K562 (cell line): ENCODE measurements at regions not wholly inside any gene's neighbourhood (a gene's known extent, or its start where the extent isn't known, plus 50 kb on each side); places are given as distances from the start of the nearest gene placed in this dataset.

Experiments used
- ATAC-seq: fragments of 200-7000 bp; cut with Tn5 transposase; 3 replicates; pipeline ENCODE4 v1.9.1; 2020; ENCODE audit warnings: moderate library complexity
- BruUV-seq: library from RNA; stranded (reverse); fragments of 400-500 nt; replicated peaks from 2 replicates; lab custom pipeline; 2021; lab: Mats Ljungman, UMichigan
- CTCF ChIA-PET: fragments of 300-600 bp; formaldehyde crosslinking; extraction: SDS; loops from one replicate; lab custom pipeline; 2021; ENCODE audit warnings: low intra/inter-chr PET ratio; lab: Yijun Ruan, JAX
- POLR2A ChIA-PET: fragments of 300-600, 350-650 bp; sonication (Branson Sonifier 250); formaldehyde crosslinking; extraction: SDS; loops from one replicate; lab custom pipeline; 2021; ENCODE audit warnings: antibody characterized with exemption, inconsistent platforms; lab: Yijun Ruan, JAX
- DNase-seq, 4 experiments: peaks; one replicate each; pipeline versions ENCODE4 v3.0.0 to v3.0.0-alpha.2; 2011 to 2018; ENCODE audit warnings: low spot score in 3 of 4, mixed read lengths in 3 of 4; ENCODE audit errors: extremely low read depth in 1 of 4
- FAIRE-seq: peaks from 2 replicates; lab custom pipeline; 2011; peaks lifted over from hg19 to GRCh38; lab: Jason Lieb, UNC
- H2AFZ ChIP-seq: 2 replicates; pipeline ENCODE4 v1.6.0; 2011; ENCODE audit warnings: low read depth, low read length, control low read depth, inconsistent platforms
- H3K27ac ChIP-seq: fragments of 200-600 bp; 3 replicates; pipeline ENCODE4 v1.8.0; 2011; ENCODE audit warnings: low read depth, mild to moderate bottlenecking, control low read depth, inconsistent platforms, low read length, moderate library complexity, mixed read lengths; ENCODE audit errors: extremely low read depth
- H3K27me3 ChIP-seq, 2 experiments: fragments of 300-600 bp in 1 of 2; 2 replicates in 1 of 2; 3 replicates in 1 of 2; pipeline versions ENCODE4 v1.6.0 to v1.8.0; 2011; ENCODE audit warnings: inconsistent platforms in 2 of 2, low read length in 2 of 2, mild to moderate bottlenecking in 1 of 2, mixed read lengths in 1 of 2, moderate library complexity in 1 of 2; ENCODE audit not compliant: control insufficient read depth in 2 of 2, insufficient read depth in 2 of 2
- H3K36me3 ChIP-seq: fragments of 300-600 bp; 3 replicates; pipeline ENCODE4 v1.8.0; 2011; ENCODE audit warnings: mild to moderate bottlenecking, low read length, inconsistent platforms; ENCODE audit not compliant: control insufficient read depth, insufficient read depth
- H3K4me1 ChIP-seq, 2 experiments: fragments of 200-600 bp in 1 of 2; replicated peaks in 1 of 2; 2 replicates in 1 of 2; 3 replicates in 1 of 2; pipeline versions ENCODE4 v1.5.1 to v1.8.0; 2011; ENCODE audit warnings: inconsistent platforms in 2 of 2, low read length in 2 of 2, mild to moderate bottlenecking in 1 of 2, mixed read lengths in 1 of 2, moderate library complexity in 1 of 2; ENCODE audit not compliant: control insufficient read depth in 2 of 2, insufficient read depth in 2 of 2
- H3K4me2 ChIP-seq: 2 replicates; pipeline ENCODE4 v1.6.1; 2011; ENCODE audit warnings: low read length, control low read depth, inconsistent platforms, mixed read lengths; ENCODE audit not compliant: insufficient read depth
- H3K4me3 ChIP-seq: fragments of 200-600 bp; sonication (generic), shearing (Covaris generic); 2 replicates; pipeline ENCODE4 v1.5.1; 2016; ENCODE audit warnings: control low read depth, inconsistent platforms
- H3K79me2 ChIP-seq: fragments of 200-600 bp; 3 replicates; pipeline ENCODE4 v1.8.0; 2011; ENCODE audit warnings: low read length, inconsistent platforms; ENCODE audit not compliant: control insufficient read depth, insufficient read depth
- H3K9ac ChIP-seq, 2 experiments: 2 replicates each; pipeline versions ENCODE4 v1.6.0 to v1.6.1; 2011; ENCODE audit warnings: low read depth in 2 of 2, low read length in 2 of 2, control low read depth in 1 of 2, inconsistent platforms in 1 of 2, mild to moderate bottlenecking in 1 of 2, mixed read lengths in 1 of 2; ENCODE audit not compliant: insufficient read depth in 1 of 2
- H3K9me1 ChIP-seq: one replicate; pipeline ENCODE4 v1.6.0; 2011; ENCODE audit warnings: inconsistent platforms, mild to moderate bottlenecking, low read length, moderate library complexity; ENCODE audit not compliant: control insufficient read depth, insufficient read depth
- H3K9me3 ChIP-seq: replicated peaks from 2 replicates; pipeline ENCODE4 v1.5.1; 2011; ENCODE audit warnings: low read depth, low read length, inconsistent platforms; ENCODE audit not compliant: control insufficient read depth, insufficient read depth
- H4K20me1 ChIP-seq: replicated peaks from 2 replicates; pipeline ENCODE4 v1.6.1; 2011; ENCODE audit warnings: low read length, inconsistent platforms, mixed read lengths; ENCODE audit not compliant: control insufficient read depth, insufficient read depth
- ASH1L ChIP-seq: fragments of 450-650 bp; IDR thresholded peaks from 2 replicates; pipeline ENCODE4 v1.6.1; 2018; ENCODE audit warnings: borderline replicate concordance, mild to moderate bottlenecking, low read depth; ENCODE audit not compliant: partially characterized antibody
- ELK1 ChIP-seq: sonication (generic); formaldehyde crosslinking; IDR thresholded peaks from 2 replicates; pipeline ENCODE4 v1.8.1; 2022; ENCODE audit warnings: missing genetic modification reagents
- GATAD2B ChIP-seq: fragments of 450-650 bp; IDR thresholded peaks from 2 replicates; pipeline ENCODE4 v1.6.1; 2017; ENCODE audit warnings: mild to moderate bottlenecking, borderline replicate concordance
- HDAC2 ChIP-seq: fragments of 450-650 bp; IDR thresholded peaks from 2 replicates; pipeline ENCODE4 v1.6.1; 2016; ENCODE audit warnings: mild to moderate bottlenecking
- KDM4B ChIP-seq, 2 experiments: fragments of 450-650 bp in 1 of 2; sonication (generic) in 1 of 2; IDR thresholded peaks; 2 replicates each; pipeline ENCODE4 v1.6.1; 2016 to 2017; ENCODE audit warnings: borderline replicate concordance in 2 of 2, antibody characterized with exemption in 1 of 2, low read depth in 1 of 2, mild to moderate bottlenecking in 1 of 2
- MECOM ChIP-seq: fragments of 250-450 bp; sonication (Bioruptor Pico); IDR thresholded peaks from 2 replicates; pipeline ENCODE4 v1.8.0; 2022; ENCODE audit warnings: inconsistent platforms
- NFYB ChIP-seq: IDR thresholded peaks from 2 replicates; pipeline ENCODE4 v1.6.1; 2011; ENCODE audit warnings: mild to moderate bottlenecking, moderate library complexity; ENCODE audit not compliant: insufficient read length; ENCODE audit errors: extremely low read depth
- POLR2AphosphoS5 ChIP-seq: IDR thresholded peaks from 2 replicates; pipeline ENCODE4 v1.6.1; 2011; ENCODE audit warnings: mild to moderate bottlenecking, low read depth, low read length, moderate library complexity; ENCODE audit not compliant: control insufficient read depth, insufficient read depth
- RFX1 ChIP-seq: fragments of 450-650 bp; IDR thresholded peaks from 2 replicates; pipeline ENCODE4 v1.6.1; 2016; ENCODE audit warnings: mild to moderate bottlenecking, moderate library complexity
- SNRNP70 ChIP-seq: fragments of 200-400 bp; formaldehyde crosslinking; optimal IDR thresholded peaks from 2 replicates; pipeline ENCODE3; 2017; ENCODE audit warnings: low read depth, low read length
- TRIM25 ChIP-seq: fragments of 450-650 bp; IDR thresholded peaks from 2 replicates; pipeline ENCODE4 v1.7.0; 2016; ENCODE audit warnings: borderline replicate concordance
- TSC22D4 ChIP-seq: fragments of 450-650 bp; IDR thresholded peaks from 2 replicates; pipeline ENCODE4 v1.6.1; 2016; ENCODE audit warnings: missing genetic modification characterization, missing biosample characterization, control low read depth
- ZBTB12 ChIP-seq: fragments of 250-450 bp; sonication (Bioruptor Pico); IDR thresholded peaks from 2 replicates; pipeline ENCODE4 v1.4.0; 2020
- ZNF780A ChIP-seq: fragments of 250-450 bp; sonication (Bioruptor Pico); IDR thresholded peaks from 2 replicates; pipeline ENCODE4 v1.5.0; 2021; ENCODE audit warnings: mild to moderate bottlenecking
- WGBS: fragments of 100-300 bp; shearing (Covaris generic); methylation state at CpG from one replicate; pipeline ENCODE4 v1.1.6; 2016; ENCODE audit warnings: low coverage, mixed read lengths; ENCODE audit not compliant: insufficient coverage; ENCODE audit errors: missing lambda C conversion rate; 5-methylcytosine and 5-hydroxymethylcytosine counted together
- in situ Hi-C: fragments of 300-500 bp; cut with MboI; formaldehyde crosslinking; loops from 4 replicates; pipeline ENCODE4 v1.15.0; 2018; ENCODE audit warnings: inconsistent platforms, mixed read lengths
- intact Hi-C: fragments of 100-400 bp; cut with micrococcal nuclease; formaldehyde crosslinking; loops from 2 replicates; pipeline ENCODE4 v1.14.2; 2022

- H3K27me3 ChIP-seq, result peaks cover 0 to 71% of the 10 kb centered on the region in 2 experiments; a peak in 2 of 5 replicates
- in situ Hi-C loops, result no loop called here
- no peak for TF ChIP-seq TRIM25
- no peak for TF ChIP-seq NFYB
- no peak for TF ChIP-seq KDM4B (IDR thresholded peaks at IDR 0.05; ENCODE audit: borderline replicate concordance in 2 of 2, low read depth in 1 of 2)
- no peak for TF ChIP-seq SNRNP70
- TF ChIP-seq GATAD2B, result no peak
- no peak for TF ChIP-seq RFX1
- no peak for TF ChIP-seq MECOM (CRISPR knock-in tag)
- no peak for TF ChIP-seq ELK1 (CRISPR knock-in tag)
- TF ChIP-seq ZBTB12 (CRISPR knock-in tag), result no peak
- TF ChIP-seq TSC22D4 (tag), result no peak
- TF ChIP-seq HDAC2, result no peak
- TF ChIP-seq ZNF780A (CRISPR knock-in tag), result no peak
- no peak for TF ChIP-seq ASH1L
- TF ChIP-seq POLR2AphosphoS5, result no peak
Measured at GRCh38 chr12:34392741-34393085, 370.4 kb downstream of the ALG10 start.

More at GRCh38 chr12:34392741-34393085, 370.4 kb downstream of the ALG10 start:
- no peak for DNase-seq
- Histone ChIP-seq H3K79me2 (no peaks in the 10 kb centered on the region), H3K9me1 (no peaks in the 10 kb centered on the region), H3K4me3 (no peak overlapping the region), H4K20me1 (no peaks in the 10 kb centered on the region), H3K4me1 (peaks cover 0 to 10% of the 10 kb centered on the region in 2 experiments; a peak in 3 of 5 replicates), H2AFZ (0 out of 2 replicates have a peak overlapping the region, but pooled peaks have one; percentile 4), H3K4me2 (no peak overlapping the region), H3K36me3 (no peaks in the 10 kb centered on the region), H3K9ac (no peak overlapping the region), H3K9me3 (no peaks in the 10 kb centered on the region), H3K27ac (no peak overlapping the region)
- intact Hi-C loops, result no loop called here
- WGBS, result 4% methylated on average over 12 of the region's 14 CpGs
- BruUV-seq, result no TSS peak
- no peak for ATAC-seq
- ChIA-PET CTCF (no interaction called here), POLR2A (no interaction called here)
- FAIRE-seq, result no peak
